ENCODE measurements at regions not wholly inside any gene's neighbourhood (a gene's known extent, or its start where the extent isn't known, plus 50 kb on each side); places are given as distances from the start of the nearest gene placed in this dataset.

DNA sequence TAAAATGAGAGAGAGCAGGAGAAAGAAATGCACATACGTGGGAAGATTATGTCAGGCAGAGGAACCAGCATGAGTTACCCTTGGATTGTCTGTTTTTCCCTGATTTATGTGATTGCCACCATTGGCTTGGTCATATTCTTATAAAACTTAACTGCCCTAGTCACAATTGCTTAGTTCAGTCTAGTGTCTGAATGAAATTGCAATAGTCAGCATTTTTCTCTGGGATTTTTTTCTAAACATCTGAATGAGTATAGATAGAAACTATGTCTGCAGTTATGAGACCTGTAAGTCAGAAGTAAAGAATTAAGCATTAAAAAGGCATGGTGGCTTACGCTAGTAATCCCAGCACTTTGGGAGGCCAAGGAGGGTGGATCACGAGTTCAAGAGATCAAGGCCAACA is 889.8 kb downstream of the PLA2G4A start:
- Histone ChIP-seq H3K27me3 (no peaks in the 10 kb centered on the region), H3K4me1 (ENCODE audit: control insufficient read depth in 1 of 2, insufficient read depth in 1 of 2, low read depth in 1 of 2, low read length in 1 of 2) (no peaks in the 10 kb centered on the region), H3K27ac (no peak overlapping the region), H3K36me3 (no peaks in the 10 kb centered on the region), H3K9me3 (no peaks in the 10 kb centered on the region), H3K4me3 (ENCODE audit: low read depth in 1 of 2, low read length in 1 of 2) (no peak overlapping the region)
- TF ChIP-seq, protein P1, sequence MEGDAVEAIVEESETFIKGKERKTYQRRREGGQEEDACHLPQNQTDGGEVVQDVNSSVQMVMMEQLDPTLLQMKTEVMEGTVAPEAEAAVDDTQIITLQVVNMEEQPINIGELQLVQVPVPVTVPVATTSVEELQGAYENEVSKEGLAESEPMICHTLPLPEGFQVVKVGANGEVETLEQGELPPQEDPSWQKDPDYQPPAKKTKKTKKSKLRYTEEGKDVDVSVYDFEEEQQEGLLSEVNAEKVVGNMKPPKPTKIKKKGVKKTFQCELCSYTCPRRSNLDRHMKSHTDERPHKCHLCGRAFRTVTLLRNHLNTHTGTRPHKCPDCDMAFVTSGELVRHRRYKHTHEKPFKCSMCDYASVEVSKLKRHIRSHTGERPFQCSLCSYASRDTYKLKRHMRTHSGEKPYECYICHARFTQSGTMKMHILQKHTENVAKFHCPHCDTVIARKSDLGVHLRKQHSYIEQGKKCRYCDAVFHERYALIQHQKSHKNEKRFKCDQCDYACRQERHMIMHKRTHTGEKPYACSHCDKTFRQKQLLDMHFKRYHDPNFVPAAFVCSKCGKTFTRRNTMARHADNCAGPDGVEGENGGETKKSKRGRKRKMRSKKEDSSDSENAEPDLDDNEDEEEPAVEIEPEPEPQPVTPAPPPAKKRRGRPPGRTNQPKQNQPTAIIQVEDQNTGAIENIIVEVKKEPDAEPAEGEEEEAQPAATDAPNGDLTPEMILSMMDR (IDR thresholded peaks at IDR 0.05) = no peak

DNA sequence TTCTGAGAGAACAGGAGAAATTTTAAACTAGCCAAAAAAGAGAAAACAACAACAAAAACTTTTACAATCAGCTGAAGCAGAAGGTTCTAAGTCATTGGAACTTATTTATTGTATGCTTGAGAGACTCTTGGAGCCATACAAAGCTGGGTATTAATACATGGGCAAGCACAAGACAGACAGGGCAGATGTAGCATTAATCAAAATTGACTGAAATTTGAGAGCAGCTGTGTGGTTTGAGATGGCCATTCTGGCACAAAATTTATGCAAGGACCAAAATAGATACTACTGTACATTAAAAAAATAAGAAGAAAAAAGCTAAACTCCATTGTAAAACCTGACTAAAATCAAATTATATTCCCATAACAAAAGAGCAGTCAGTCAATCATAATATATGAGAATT is 892.5 kb downstream of the PLA2G4A start:
- H3K4me1 ChIP-seq (ENCODE audit: control insufficient read depth in 1 of 2, insufficient read depth in 1 of 2, low read depth in 1 of 2, low read length in 1 of 2) = no peaks in the 10 kb centered on the region
- no peak overlapping the region for H3K4me3 ChIP-seq (ENCODE audit: low read depth in 1 of 2, low read length in 1 of 2)
- no peak overlapping the region for H3K27ac ChIP-seq
- TF ChIP-seq, protein P1 (IDR thresholded peaks at IDR 0.05) = no peak
- H3K27me3 ChIP-seq = no peaks in the 10 kb centered on the region
- no peaks in the 10 kb centered on the region for H3K9me3 ChIP-seq
- H3K36me3 ChIP-seq = no peaks in the 10 kb centered on the region

DNA sequence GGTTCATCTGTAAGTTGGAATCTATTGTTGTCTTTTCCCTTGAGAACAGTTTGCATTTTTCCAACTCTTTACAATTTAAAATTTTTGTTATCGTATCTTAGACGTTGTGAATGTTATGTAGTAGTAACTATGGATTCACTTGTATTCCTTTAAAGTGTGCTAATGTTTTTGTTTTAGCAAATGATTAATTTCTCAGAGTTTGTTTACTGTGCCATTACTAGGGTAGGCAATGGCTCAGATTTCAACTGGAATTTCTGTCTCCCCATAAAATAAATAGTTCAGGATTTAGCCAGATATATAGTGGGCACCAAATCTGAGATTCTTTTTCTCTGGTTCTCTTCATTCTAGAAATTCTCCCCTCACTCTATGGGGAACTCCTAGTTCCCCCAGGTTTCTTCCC is 896.5 kb downstream of the PLA2G4A start:
- TF ChIP-seq, protein P1 (IDR thresholded peaks at IDR 0.05) = no peak
- Histone ChIP-seq H3K27me3 (no peaks in the 10 kb centered on the region), H3K27ac (no peak overlapping the region), H3K36me3 (no peaks in the 10 kb centered on the region), H3K4me1 (ENCODE audit: control insufficient read depth in 1 of 2, insufficient read depth in 1 of 2, low read depth in 1 of 2, low read length in 1 of 2) (no peaks in the 10 kb centered on the region), H3K9me3 (no peaks in the 10 kb centered on the region), H3K4me3 (ENCODE audit: low read depth in 1 of 2, low read length in 1 of 2) (no peak overlapping the region)

DNA sequence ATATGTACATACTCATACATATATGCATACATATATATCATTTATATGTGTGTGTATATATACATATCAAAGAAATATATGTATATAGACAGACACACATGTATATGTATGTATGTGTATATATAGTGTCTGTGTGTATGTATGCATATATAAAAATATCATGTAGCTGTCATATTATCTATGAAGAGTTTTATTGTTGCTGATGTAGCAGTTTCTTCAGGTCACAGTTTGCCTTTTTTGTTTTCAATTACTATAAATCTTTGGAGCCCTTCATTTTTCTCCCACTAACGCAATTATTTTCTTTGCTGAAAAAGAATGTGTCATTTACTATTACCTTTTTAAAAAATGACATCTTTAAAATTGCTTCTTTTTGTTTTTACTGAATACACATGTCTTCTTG is 904.5 kb downstream of the PLA2G4A start:
- no peak overlapping the region for H3K4me3 ChIP-seq (ENCODE audit: low read depth in 1 of 2, low read length in 1 of 2)
- H3K36me3 ChIP-seq = no peaks in the 10 kb centered on the region
- no peaks in the 10 kb centered on the region for H3K9me3 ChIP-seq
- no peaks in the 10 kb centered on the region for H3K27me3 ChIP-seq
- H3K4me1 ChIP-seq (ENCODE audit: control insufficient read depth in 1 of 2, insufficient read depth in 1 of 2, low read depth in 1 of 2, low read length in 1 of 2) = no peaks in the 10 kb centered on the region
- no peak overlapping the region for H3K27ac ChIP-seq
- TF ChIP-seq, protein P1 (IDR thresholded peaks at IDR 0.05) = no peak

DNA sequence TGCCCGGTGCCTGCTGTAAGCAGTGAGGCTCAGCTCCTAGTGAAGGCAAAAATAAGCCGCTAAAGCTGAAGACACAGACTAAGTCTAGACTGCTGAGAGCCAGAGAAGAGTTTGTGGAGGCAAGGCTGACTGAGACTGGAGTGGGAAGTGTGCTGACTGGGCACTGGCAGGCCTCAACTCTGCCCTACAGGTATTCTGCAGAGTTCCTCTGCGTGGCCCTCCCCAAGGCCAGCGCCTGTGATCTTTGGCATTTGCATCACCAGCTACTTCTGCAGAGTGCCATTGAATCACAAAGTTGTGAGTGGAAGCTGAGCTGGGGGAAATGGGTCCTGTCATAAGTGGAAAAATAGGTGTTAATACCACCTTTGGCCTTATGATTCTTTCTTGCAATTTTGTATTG is 905.7 kb downstream of the PLA2G4A start:
- TF ChIP-seq, protein P1 (IDR thresholded peaks at IDR 0.05) = no peak
- no peaks in the 10 kb centered on the region for H3K27me3 ChIP-seq
- H3K27ac ChIP-seq = no peak overlapping the region
- H3K36me3 ChIP-seq = no peaks in the 10 kb centered on the region
- no peak overlapping the region for H3K4me3 ChIP-seq (ENCODE audit: low read depth in 1 of 2, low read length in 1 of 2)
- H3K4me1 ChIP-seq (ENCODE audit: control insufficient read depth in 1 of 2, insufficient read depth in 1 of 2, low read depth in 1 of 2, low read length in 1 of 2) = no peaks in the 10 kb centered on the region
- H3K9me3 ChIP-seq = no peaks in the 10 kb centered on the region

DNA sequence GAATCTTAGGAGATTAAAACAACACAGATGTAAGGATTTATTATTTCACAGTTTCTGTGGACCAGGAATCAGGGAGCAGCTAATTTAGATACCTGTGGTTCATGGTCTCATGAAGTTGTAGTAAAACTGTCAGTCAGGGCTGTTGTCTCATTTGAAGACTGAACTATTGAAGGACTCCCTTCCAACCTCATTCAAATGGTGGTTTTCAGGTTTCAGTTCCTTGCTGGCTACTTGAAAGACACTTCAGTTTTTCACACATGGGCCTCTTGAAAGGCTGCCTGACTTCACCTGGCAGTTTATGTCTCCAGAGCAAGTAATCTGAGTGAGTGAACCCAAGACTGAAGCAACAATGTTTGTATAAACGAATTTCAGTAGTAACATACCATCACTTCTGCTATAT is 915.9 kb downstream of the PLA2G4A start:
- H3K9me3 ChIP-seq = no peaks in the 10 kb centered on the region
- H3K4me1 ChIP-seq (ENCODE audit: control insufficient read depth in 1 of 2, insufficient read depth in 1 of 2, low read depth in 1 of 2, low read length in 1 of 2) = no peaks in the 10 kb centered on the region
- no peaks in the 10 kb centered on the region for H3K36me3 ChIP-seq
- TF ChIP-seq, protein P1 (IDR thresholded peaks at IDR 0.05) = no peak
- H3K27ac ChIP-seq = no peak overlapping the region
- H3K27me3 ChIP-seq = no peaks in the 10 kb centered on the region
- no peak overlapping the region for H3K4me3 ChIP-seq (ENCODE audit: low read depth in 1 of 2, low read length in 1 of 2)

Measured in neutrophil (primary cell).